Glutamatergic neuron (in vitro differentiated cells): ENCODE measurements at regions not wholly inside any gene's neighbourhood (a gene's known extent, or its start where the extent isn't known, plus 50 kb on each side); places are given as distances from the start of the nearest gene placed in this dataset.

ENCODE experiments used
- DNase-seq: peaks from one replicate; pipeline ENCODE4 v3.0.0; 2022
- H3K27ac Mint-ChIP-seq: one replicate; pipeline ENCODE4 v1.8.0; 2020; ENCODE audit warnings: mild to moderate bottlenecking, mixed read lengths, inconsistent platforms; ENCODE audit not compliant: unreplicated experiment
- H3K27me3 Mint-ChIP-seq: one replicate; pipeline ENCODE4 v1.8.0; 2020; ENCODE audit warnings: mild to moderate bottlenecking, moderate library complexity, mixed read lengths, inconsistent platforms; ENCODE audit not compliant: unreplicated experiment
- H3K36me3 Mint-ChIP-seq: one replicate; pipeline ENCODE4 v1.8.0; 2020; ENCODE audit warnings: mild to moderate bottlenecking, mixed read lengths, inconsistent platforms; ENCODE audit not compliant: unreplicated experiment
- H3K4me1 Mint-ChIP-seq: one replicate; pipeline ENCODE4 v1.8.0; 2020; ENCODE audit warnings: mild to moderate bottlenecking, low read depth, mixed read lengths, inconsistent platforms; ENCODE audit not compliant: unreplicated experiment
- H3K4me3 Mint-ChIP-seq: one replicate; pipeline ENCODE4 v1.8.0; 2020; ENCODE audit warnings: mild to moderate bottlenecking, mixed read lengths, inconsistent platforms; ENCODE audit not compliant: unreplicated experiment
- H3K9me3 Mint-ChIP-seq: one replicate; pipeline ENCODE4 v1.8.0; 2020; ENCODE audit warnings: mild to moderate bottlenecking, moderate library complexity, mixed read lengths, inconsistent platforms; ENCODE audit not compliant: unreplicated experiment
- CTCF ChIP-seq: fragments of 200-600 bp; sonication (generic); IDR thresholded peaks from one replicate; pipeline ENCODE4 v1.5.0; 2021; ENCODE audit not compliant: partially characterized antibody, unreplicated experiment

DNA sequence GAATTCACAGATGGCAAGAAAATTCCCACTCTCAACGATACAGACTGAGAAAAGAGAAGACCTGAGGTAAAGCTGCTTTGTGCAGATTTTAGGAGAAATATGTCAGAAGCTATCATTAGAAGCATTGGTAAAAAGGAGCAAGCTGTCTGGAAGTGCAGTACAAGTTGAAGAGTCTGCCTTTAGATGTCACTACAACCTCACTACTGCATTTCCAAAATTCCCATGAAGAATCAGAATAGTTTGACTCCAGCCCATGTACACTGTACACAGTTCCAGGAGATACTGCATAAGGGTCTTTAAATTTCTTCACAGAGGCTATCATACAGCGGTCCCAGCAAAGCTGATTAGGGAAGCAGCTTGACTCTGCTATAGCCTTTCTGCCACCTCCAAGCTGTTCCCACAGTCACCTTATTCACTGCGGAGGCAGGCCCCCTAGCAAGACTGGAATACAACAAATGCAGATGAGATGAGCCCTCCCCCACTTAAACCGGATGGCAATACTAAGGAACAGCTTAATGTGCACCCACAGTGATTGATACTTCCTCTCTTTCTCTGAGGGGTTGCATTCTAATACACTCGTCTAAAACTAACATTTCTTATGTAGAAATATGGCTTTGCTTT is 527.4 kb downstream of the TMEM182 start:
- no peaks in the 10 kb centered on the region for H3K9me3 Mint-ChIP-seq
- no peak overlapping the region for H3K27ac Mint-ChIP-seq
- no peaks in the 10 kb centered on the region for H3K27me3 Mint-ChIP-seq
- peaks cover 11% of the 10 kb centered on the region for H3K4me1 Mint-ChIP-seq
- no peak for DNase-seq
- H3K36me3 Mint-ChIP-seq: no peaks in the 10 kb centered on the region
- H3K4me3 Mint-ChIP-seq: no peak overlapping the region
- no peak for TF ChIP-seq CTCF

- Mint-ChIP-seq H3K4me1 (peaks cover 18% of the 10 kb centered on the region), H3K27me3 (no peaks in the 10 kb centered on the region), H3K36me3 (no peaks in the 10 kb centered on the region), H3K4me3 (no peak overlapping the region), H3K27ac (no peak overlapping the region), H3K9me3 (no peaks in the 10 kb centered on the region)
- no peak for TF ChIP-seq CTCF
- DNase-seq: no peak
These were observed 530.7 kb downstream of the TMEM182 start for GRCh38 chr2:103292573-103292972.

- Mint-ChIP-seq H3K27me3 (no peaks in the 10 kb centered on the region), H3K4me3 (no peak overlapping the region), H3K4me1 (peaks cover 16% of the 10 kb centered on the region), H3K36me3 (no peaks in the 10 kb centered on the region), H3K9me3 (no peaks in the 10 kb centered on the region), H3K27ac (no peak overlapping the region)
- TF ChIP-seq CTCF: no peak
- DNase-seq: no peak
These were observed 531.4 kb downstream of the TMEM182 start for GRCh38 chr2:103293067-103293741.

GRCh38 chr2:103293742-103294077 is 531.9 kb downstream of the TMEM182 start:
- no peak for DNase-seq
- Mint-ChIP-seq H3K4me1 (peaks cover 16% of the 10 kb centered on the region), H3K27me3 (no peaks in the 10 kb centered on the region), H3K27ac (no peak overlapping the region), H3K36me3 (no peaks in the 10 kb centered on the region), H3K4me3 (no peak overlapping the region), H3K9me3 (no peaks in the 10 kb centered on the region)
- TF ChIP-seq CTCF: no peak

DNA sequence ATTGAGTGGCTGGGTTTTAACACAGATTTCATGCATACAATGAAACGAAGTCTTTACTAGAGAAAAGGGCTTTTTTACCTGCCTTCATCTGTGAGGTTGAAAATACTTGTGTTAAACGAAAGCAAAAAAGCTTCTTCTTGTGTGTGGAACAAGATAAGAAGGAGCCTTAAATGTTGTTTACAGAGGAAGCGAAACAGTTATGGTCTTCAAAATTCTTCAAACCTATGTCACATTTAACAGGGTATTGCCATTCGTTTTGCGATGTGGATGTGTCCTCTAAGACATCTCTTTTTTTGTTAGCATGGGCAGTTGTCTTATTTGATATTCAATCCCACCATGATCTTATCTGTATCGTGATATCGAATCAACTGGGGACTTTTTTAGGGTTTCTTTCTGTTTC is 532.6 kb downstream of the TMEM182 start:
- Mint-ChIP-seq H3K27me3 (no peaks in the 10 kb centered on the region), H3K4me3 (no peak overlapping the region), H3K4me1 (peaks cover 10% of the 10 kb centered on the region), H3K36me3 (no peaks in the 10 kb centered on the region), H3K9me3 (no peaks in the 10 kb centered on the region), H3K27ac (no peak overlapping the region)
- no peak for DNase-seq
- no peak for TF ChIP-seq CTCF
